Muscle layer of colon (tissue), 2 donors: ENCODE measurements at regions not wholly inside any gene's neighbourhood (a gene's known extent, or its start where the extent isn't known, plus 50 kb on each side); places are given as distances from the start of the nearest gene placed in this dataset.

ENCODE experiments used
- H3K27ac ChIP-seq: one replicate; pipeline ENCODE4 v1.7.0; 2013; ENCODE audit warnings: low read depth, mild to moderate bottlenecking, low read length, moderate library complexity
- H3K27me3 ChIP-seq, 2 donors: one replicate each; pipeline ENCODE4 v1.7.0; 2013; ENCODE audit warnings: low read length in 2 of 2, mild to moderate bottlenecking in 2 of 2; ENCODE audit not compliant: insufficient read depth in 2 of 2, control insufficient read depth in 1 of 2
- H3K36me3 ChIP-seq: one replicate; pipeline ENCODE4 v1.7.0; 2013; ENCODE audit warnings: mild to moderate bottlenecking, low read length; ENCODE audit not compliant: insufficient read depth
- H3K4me1 ChIP-seq: one replicate; pipeline ENCODE4 v1.7.0; 2013; ENCODE audit warnings: mild to moderate bottlenecking, low read length; ENCODE audit not compliant: insufficient read depth
- H3K4me3 ChIP-seq, 2 donors: one replicate each; pipeline ENCODE4 v1.7.0; 2013; ENCODE audit warnings: low read length in 2 of 2, low read depth in 1 of 2, mild to moderate bottlenecking in 1 of 2, moderate library complexity in 1 of 2
- H3K9ac ChIP-seq: one replicate; pipeline ENCODE4 v1.7.0; 2013; ENCODE audit warnings: low read length
- H3K9me3 ChIP-seq: one replicate; pipeline ENCODE4 v1.7.0; 2013; ENCODE audit warnings: mild to moderate bottlenecking, low read length
- donor health status: abdominal sarcoma.
- donor health status: Adenocarcinoma of cecum.

GRCh38 chr10:4498711-4499251 is 327.2 kb upstream of the AKR1E2 start:
- Histone ChIP-seq H3K36me3 (no peaks in the 10 kb centered on the region), H3K9ac (no peak overlapping the region), H3K4me3 (no peak overlapping the region), H3K4me1 (peaks cover 16% of the 10 kb centered on the region), H3K9me3 (no peaks in the 10 kb centered on the region), H3K27ac (peak overlapping the region; percentile 19), H3K27me3 (no peaks in the 10 kb centered on the region)

GRCh38 chr10:4494551-4494950 is 331.5 kb upstream of the AKR1E2 start:
- H3K4me3 ChIP-seq, result no peak overlapping the region
- H3K36me3 ChIP-seq, result no peaks in the 10 kb centered on the region
- no peaks in the 10 kb centered on the region for H3K9me3 ChIP-seq
- no peak overlapping the region for H3K27ac ChIP-seq
- H3K27me3 ChIP-seq, result no peaks in the 10 kb centered on the region
- peaks cover 16% of the 10 kb centered on the region for H3K4me1 ChIP-seq
- no peak overlapping the region for H3K9ac ChIP-seq

- no peaks in the 10 kb centered on the region for H3K9me3 ChIP-seq
- no peaks in the 10 kb centered on the region for H3K27me3 ChIP-seq
- no peak overlapping the region for H3K9ac ChIP-seq
- no peak overlapping the region for H3K27ac ChIP-seq
- H3K4me3 ChIP-seq, result no peak overlapping the region
- H3K4me1 ChIP-seq, result no peaks in the 10 kb centered on the region
- no peaks in the 10 kb centered on the region for H3K36me3 ChIP-seq
These were observed 333.8 kb upstream of the AKR1E2 start for GRCh38 chr10:4492202-4492601.

GRCh38 chr10:4488904-4489303 is 337.1 kb upstream of the AKR1E2 start:
- Histone ChIP-seq H3K9me3 (no peaks in the 10 kb centered on the region), H3K4me1 (no peaks in the 10 kb centered on the region), H3K4me3 (no peak overlapping the region), H3K9ac (no peak overlapping the region), H3K27me3 (no peaks in the 10 kb centered on the region), H3K36me3 (no peaks in the 10 kb centered on the region), H3K27ac (no peak overlapping the region)

- no peaks in the 10 kb centered on the region for H3K36me3 ChIP-seq
- H3K27ac ChIP-seq, result no peak overlapping the region
- no peaks in the 10 kb centered on the region for H3K27me3 ChIP-seq
- no peaks in the 10 kb centered on the region for H3K4me1 ChIP-seq
- no peak overlapping the region for H3K9ac ChIP-seq
- no peak overlapping the region for H3K4me3 ChIP-seq
- no peaks in the 10 kb centered on the region for H3K9me3 ChIP-seq
These were observed 340.4 kb upstream of the AKR1E2 start for GRCh38 chr10:4485636-4486035.

GRCh38 chr10:4483811-4484210 is 342.2 kb upstream of the AKR1E2 start:
- H3K4me3 ChIP-seq, result no peak overlapping the region
- no peak overlapping the region for H3K9ac ChIP-seq
- no peaks in the 10 kb centered on the region for H3K36me3 ChIP-seq
- no peaks in the 10 kb centered on the region for H3K9me3 ChIP-seq
- H3K27ac ChIP-seq, result no peak overlapping the region
- H3K4me1 ChIP-seq, result no peaks in the 10 kb centered on the region
- H3K27me3 ChIP-seq, result no peaks in the 10 kb centered on the region

GRCh38 chr10:4482659-4483058 is 343.3 kb upstream of the AKR1E2 start:
- Histone ChIP-seq H3K9ac (no peak overlapping the region), H3K36me3 (no peaks in the 10 kb centered on the region), H3K27me3 (no peaks in the 10 kb centered on the region), H3K27ac (no peak overlapping the region), H3K4me3 (no peak overlapping the region), H3K4me1 (no peaks in the 10 kb centered on the region), H3K9me3 (no peaks in the 10 kb centered on the region)

GRCh38 chr10:4481192-4481591 is 344.8 kb upstream of the AKR1E2 start:
- no peak overlapping the region for H3K4me3 ChIP-seq
- no peaks in the 10 kb centered on the region for H3K36me3 ChIP-seq
- H3K27ac ChIP-seq, result no peak overlapping the region
- no peak overlapping the region for H3K9ac ChIP-seq
- no peaks in the 10 kb centered on the region for H3K4me1 ChIP-seq
- H3K27me3 ChIP-seq, result no peaks in the 10 kb centered on the region
- no peaks in the 10 kb centered on the region for H3K9me3 ChIP-seq

- Histone ChIP-seq H3K27me3 (no peaks in the 10 kb centered on the region), H3K4me1 (no peaks in the 10 kb centered on the region), H3K4me3 (no peak overlapping the region), H3K9me3 (no peaks in the 10 kb centered on the region), H3K27ac (no peak overlapping the region), H3K9ac (no peak overlapping the region), H3K36me3 (no peaks in the 10 kb centered on the region)
These were observed 346.7 kb upstream of the AKR1E2 start for GRCh38 chr10:4479342-4479741.

GRCh38 chr10:4477664-4478063 is 348.3 kb upstream of the AKR1E2 start:
- Histone ChIP-seq H3K9ac (no peak overlapping the region), H3K4me1 (no peaks in the 10 kb centered on the region), H3K27me3 (no peaks in the 10 kb centered on the region), H3K36me3 (no peaks in the 10 kb centered on the region), H3K4me3 (no peak overlapping the region), H3K9me3 (no peaks in the 10 kb centered on the region), H3K27ac (no peak overlapping the region)

- Histone ChIP-seq H3K36me3 (no peaks in the 10 kb centered on the region), H3K4me1 (no peaks in the 10 kb centered on the region), H3K4me3 (no peak overlapping the region), H3K9ac (no peak overlapping the region), H3K27ac (no peak overlapping the region), H3K9me3 (no peaks in the 10 kb centered on the region), H3K27me3 (no peaks in the 10 kb centered on the region)
These were observed 350.0 kb upstream of the AKR1E2 start for GRCh38 chr10:4475827-4476490.

GRCh38 chr10:4474829-4475228 is 351.2 kb upstream of the AKR1E2 start:
- no peak overlapping the region for H3K27ac ChIP-seq
- no peaks in the 10 kb centered on the region for H3K36me3 ChIP-seq
- no peaks in the 10 kb centered on the region for H3K9me3 ChIP-seq
- no peaks in the 10 kb centered on the region for H3K4me1 ChIP-seq
- H3K27me3 ChIP-seq, result no peaks in the 10 kb centered on the region
- no peak overlapping the region for H3K9ac ChIP-seq
- H3K4me3 ChIP-seq, result no peak overlapping the region
